ENCODE measurements at regions not wholly inside any gene's neighbourhood (a gene's known extent, or its start where the extent isn't known, plus 50 kb on each side); places are given as distances from the start of the nearest gene placed in this dataset.

- no peak overlapping the region for H3K27ac ChIP-seq
- DNase-seq (ENCODE audit: low spot score): no peak
- TF ChIP-seq CTCF (IDR thresholded peaks at IDR 0.05): no peak
- no peak overlapping the region for H3K4me3 ChIP-seq
Observed at GRCh38 chr2:198368089-198368488, 563.7 kb downstream of the PLCL1 start.

GRCh38 chr2:198362740-198363139, 558.3 kb downstream of the PLCL1 start:
- no peak for DNase-seq (ENCODE audit: low spot score)
- Histone ChIP-seq H3K27ac (no peak overlapping the region), H3K4me3 (no peak overlapping the region)
- no peak for TF ChIP-seq CTCF (IDR thresholded peaks at IDR 0.05)

GRCh38 chr2:198359308-198359707, 554.9 kb downstream of the PLCL1 start:
- no peak for TF ChIP-seq CTCF (IDR thresholded peaks at IDR 0.05)

GRCh38 chr2:198356157-198356556, 551.8 kb downstream of the PLCL1 start:
- DNase-seq (ENCODE audit: low spot score): no peak
- TF ChIP-seq CTCF (IDR thresholded peaks at IDR 0.05): no peak
- no peak overlapping the region for H3K27ac ChIP-seq
- no peak overlapping the region for H3K4me3 ChIP-seq

More at GRCh38 chr2:198359308-198359707, 554.9 kb downstream of the PLCL1 start:
- Histone ChIP-seq H3K27ac (no peak overlapping the region), H3K4me3 (no peak overlapping the region)
- DNase-seq (ENCODE audit: low spot score): no peak

GRCh38 chr2:198351647-198352046, 547.3 kb downstream of the PLCL1 start:
- DNase-seq (ENCODE audit: low spot score): no peak
- TF ChIP-seq CTCF (IDR thresholded peaks at IDR 0.05): no peak
- no peak overlapping the region for H3K27ac ChIP-seq
- H3K4me3 ChIP-seq: no peak overlapping the region

GRCh38 chr2:198347946-198348345, 543.6 kb downstream of the PLCL1 start:
- no peak for DNase-seq (ENCODE audit: low spot score)
- Histone ChIP-seq H3K27ac (no peak overlapping the region), H3K4me3 (no peak overlapping the region)
- no peak for TF ChIP-seq CTCF (IDR thresholded peaks at IDR 0.05)

GRCh38 chr2:198347349-198347748, 543.0 kb downstream of the PLCL1 start:
- no peak for DNase-seq (ENCODE audit: low spot score)
- Histone ChIP-seq H3K27ac (no peak overlapping the region), H3K4me3 (no peak overlapping the region)
- no peak for TF ChIP-seq CTCF (IDR thresholded peaks at IDR 0.05)
